ENCODE measurements at regions not wholly inside any gene's neighbourhood (a gene's known extent, or its start where the extent isn't known, plus 50 kb on each side); places are given as distances from the start of the nearest gene placed in this dataset.

- TF ChIP-seq CTCF (IDR thresholded peaks at IDR 0.05): no peak
- TF ChIP-seq POLR2AphosphoS5 (IDR thresholded peaks at IDR 0.05): no peak
These were observed 407.3 kb downstream of the DMRT2 start for GRCh38 chr9:1457460-1457859.
